HCT116 (cell line): ENCODE measurements at regions not wholly inside any gene's neighbourhood (a gene's known extent, or its start where the extent isn't known, plus 50 kb on each side); places are given as distances from the start of the nearest gene placed in this dataset.

Source experiments
- ATAC-seq: fragments of 200-7000 bp; cut with Tn5 transposase; 2 replicates; pipeline ENCODE4 v1.9.1; 2020; ENCODE audit warnings: mild to moderate bottlenecking, moderate library complexity
- BruUV-seq: library from RNA; stranded (reverse); fragments of 400-500 nt; replicated peaks from 2 replicates; lab custom pipeline; 2021; lab: Mats Ljungman, UMichigan
- CTCF ChIA-PET: fragments of 300-600 bp; sonication (Branson Sonifier 250); formaldehyde crosslinking; loops from one replicate; lab custom pipeline; 2021; ENCODE audit warnings: antibody characterized with exemption; lab: Charles Lee
- POLR2A ChIA-PET: fragments of 300-600, 350-600 bp; sonication (Branson Sonifier 250); formaldehyde crosslinking; loops from one replicate; lab custom pipeline; 2021; ENCODE audit warnings: antibody characterized with exemption; lab: Charles Lee
- RAD21 ChIA-PET, 2 experiments: fragments of 300-600 bp; sonication (Branson Sonifier 250); formaldehyde crosslinking; loops; one replicate each; lab custom pipeline; 2023; ENCODE audit warnings: low total read pairs in 2 of 2; ENCODE audit not compliant: uncharacterized antibody in 2 of 2, unreplicated experiment in 2 of 2, low non-redundant PET in 1 of 2; lab: Charles Lee
- DNase-seq: peaks from one replicate; pipeline ENCODE4 v3.0.0-alpha.2; 2010; ENCODE audit warnings: low read depth, low spot score
- H2AFZ ChIP-seq: fragments of 200-600 bp; shearing (Covaris generic), sonication (generic); 2 replicates; pipeline ENCODE4 v1.6.1; 2017; ENCODE audit warnings: low read depth, mixed run types, mixed read lengths, antibody characterized with exemption, low read length; ENCODE audit not compliant: poor library complexity, severe bottlenecking
- H3K27ac ChIP-seq: 2 replicates; pipeline ENCODE4 v1.5.1; 2012; ENCODE audit warnings: low read depth, low read length
- H3K27me3 ChIP-seq: fragments of 200-600 bp; sonication (generic); 2 replicates; pipeline ENCODE4 v1.6.1; 2016; ENCODE audit warnings: mixed run types, low read length, mixed read lengths; ENCODE audit not compliant: insufficient read depth
- H3K36me3 ChIP-seq, 2 experiments: fragments of 200-500 bp in 1 of 2; fragments of 200-600 bp in 1 of 2; sonication (Bioruptor generic) in 1 of 2; sonication (generic) in 1 of 2; 2 replicates each; pipeline versions ENCODE4 v1.5.1 to v1.6.1; 2014 to 2016; ENCODE audit warnings: low read length in 2 of 2, inconsistent platforms in 1 of 2, mixed read lengths in 1 of 2, mixed run types in 1 of 2; ENCODE audit not compliant: insufficient read depth in 2 of 2, control insufficient read depth in 1 of 2
- H3K4me1 ChIP-seq, 2 experiments: fragments of 200-600 bp in 1 of 2; sonication (generic) in 1 of 2; 2 replicates each; pipeline versions ENCODE4 v1.5.1 to v1.6.1; 2012 to 2017; ENCODE audit warnings: low read length in 2 of 2, inconsistent platforms in 1 of 2, mild to moderate bottlenecking in 1 of 2, mixed read lengths in 1 of 2, mixed run types in 1 of 2, moderate library complexity in 1 of 2; ENCODE audit not compliant: insufficient read depth in 2 of 2, control insufficient read depth in 1 of 2
- H3K4me2 ChIP-seq: fragments of 200-600 bp; sonication (generic); 2 replicates; pipeline ENCODE4 v1.6.1; 2017; ENCODE audit warnings: mixed run types, low read length, mixed read lengths
- H3K4me3 ChIP-seq, 2 experiments: fragments of 200-600 bp in 1 of 2; sonication (generic) in 1 of 2; replicated peaks in 1 of 2; 2 replicates each; pipeline ENCODE4 v1.5.1; 2011 to 2016; ENCODE audit warnings: low read length in 2 of 2, control low read depth in 1 of 2, low read depth in 1 of 2, mild to moderate bottlenecking in 1 of 2, mixed read lengths in 1 of 2, mixed run types in 1 of 2
- H3K79me2 ChIP-seq: fragments of 200-600 bp; sonication (generic); 2 replicates; pipeline ENCODE4 v1.6.1; 2017; ENCODE audit warnings: mild to moderate bottlenecking, mixed run types, low read length, moderate library complexity, mixed read lengths; ENCODE audit not compliant: insufficient read depth
- H3K9ac ChIP-seq: fragments of 200-600 bp; sonication (generic); 2 replicates; pipeline ENCODE4 v1.6.1; 2016; ENCODE audit warnings: low read length, mixed read lengths
- H3K9me2 ChIP-seq: fragments of 200-600 bp; sonication (generic), shearing (Covaris generic); 2 replicates; pipeline ENCODE4 v1.6.1; 2017; ENCODE audit warnings: mixed run types, mild to moderate bottlenecking, moderate library complexity; ENCODE audit not compliant: insufficient read depth
- H3K9me3 ChIP-seq, 2 experiments: fragments of 200-500 bp in 1 of 2; fragments of 200-600 bp in 1 of 2; sonication (Bioruptor generic) in 1 of 2; sonication (generic) in 1 of 2; 2 replicates each; pipeline ENCODE4 v1.6.1; 2014 to 2017; ENCODE audit warnings: low read length in 2 of 2, mixed read lengths in 2 of 2, inconsistent platforms in 1 of 2, low read depth in 1 of 2, mild to moderate bottlenecking in 1 of 2, mixed run types in 1 of 2, moderate library complexity in 1 of 2; ENCODE audit not compliant: control insufficient read depth in 1 of 2, insufficient read depth in 1 of 2
- H4K20me1 ChIP-seq: fragments of 200-600 bp; sonication (generic), shearing (Covaris generic); 2 replicates; pipeline ENCODE4 v1.6.1; 2017; ENCODE audit warnings: mixed run types, mild to moderate bottlenecking, moderate library complexity; ENCODE audit not compliant: insufficient read depth
- ATF3 ChIP-seq: IDR thresholded peaks from 2 replicates; pipeline ENCODE4 v1.6.1; 2012
- CBX3 ChIP-seq: IDR thresholded peaks from 2 replicates; pipeline ENCODE4 v1.6.1; 2012; ENCODE audit warnings: low read depth
- ELF1 ChIP-seq: IDR thresholded peaks from 2 replicates; pipeline ENCODE4 v1.6.1; 2012; ENCODE audit warnings: low read depth, borderline replicate concordance
- EZH2 ChIP-seq: fragments of 200-600 bp; sonication (generic); IDR thresholded peaks from 2 replicates; pipeline ENCODE4 v1.6.1; 2017; ENCODE audit warnings: antibody characterized with exemption, mixed run types
- EZH2phosphoT487 ChIP-seq: fragments of 200-600 bp; IDR thresholded peaks from 2 replicates; pipeline ENCODE4 v1.6.1; 2018; ENCODE audit warnings: antibody characterized with exemption, borderline replicate concordance
- FOSL1 ChIP-seq: IDR thresholded peaks from 2 replicates; pipeline ENCODE4 v1.6.1; 2012; ENCODE audit warnings: low read depth
- JUND ChIP-seq: IDR thresholded peaks from 2 replicates; pipeline ENCODE4 v1.6.1; 2012
- POLR2A ChIP-seq: IDR thresholded peaks from 2 replicates; pipeline ENCODE4 v1.7.0; 2011; ENCODE audit warnings: borderline replicate concordance; ENCODE audit not compliant: insufficient read depth, insufficient read length; ENCODE audit errors: extremely low read depth
- RAD21 ChIP-seq: IDR thresholded peaks from 2 replicates; pipeline ENCODE4 v1.6.1; 2012; ENCODE audit warnings: low read depth, mild to moderate bottlenecking
- SRF ChIP-seq: IDR thresholded peaks from 2 replicates; pipeline ENCODE4 v1.6.1; 2012; ENCODE audit warnings: low read depth
- YY1 ChIP-seq: IDR thresholded peaks from 2 replicates; pipeline ENCODE4 v1.6.1; 2011; ENCODE audit warnings: low read length, low read depth, moderate library complexity, mild to moderate bottlenecking; ENCODE audit not compliant: insufficient replicate concordance; ENCODE audit errors: extremely low read depth
- ZFX ChIP-seq: fragments of 450-650 bp; IDR thresholded peaks from 2 replicates; pipeline ENCODE4 v1.6.1; 2017
- ZNF274 ChIP-seq: fragments of 200-500 bp; sonication (Bioruptor generic); IDR thresholded peaks from 2 replicates; pipeline ENCODE4 v1.6.1; 2014; ENCODE audit warnings: mild to moderate bottlenecking, low read depth, low read length, inconsistent platforms
- intact Hi-C: fragments of 100-400 bp; cut with micrococcal nuclease; formaldehyde crosslinking; loops from 2 replicates; pipeline ENCODE4 v1.10.0; 2022
- TF ChIP-seq, protein P1 (sequence below): IDR thresholded peaks from 2 replicates; pipeline ENCODE4 v1.6.1; 2012; ENCODE audit warnings: low read depth
- TF ChIP-seq, protein P2 (sequence below), 3 experiments: fragments of 200-600 bp in 1 of 3; sonication (generic) in 1 of 3; IDR thresholded peaks in 2 of 3; conservative IDR thresholded peaks in 1 of 3; 2 replicates each; pipeline ENCODE4 v1.5.1; 2012 to 2017; ENCODE audit warnings: low read depth in 2 of 3, low read length in 2 of 3, antibody characterized with exemption in 1 of 3, borderline replicate concordance in 1 of 3, control low read depth in 1 of 3, mild to moderate bottlenecking in 1 of 3, mixed read lengths in 1 of 3, mixed run types in 1 of 3, moderate library complexity in 1 of 3; ENCODE audit not compliant: insufficient read depth in 1 of 3

DNA sequence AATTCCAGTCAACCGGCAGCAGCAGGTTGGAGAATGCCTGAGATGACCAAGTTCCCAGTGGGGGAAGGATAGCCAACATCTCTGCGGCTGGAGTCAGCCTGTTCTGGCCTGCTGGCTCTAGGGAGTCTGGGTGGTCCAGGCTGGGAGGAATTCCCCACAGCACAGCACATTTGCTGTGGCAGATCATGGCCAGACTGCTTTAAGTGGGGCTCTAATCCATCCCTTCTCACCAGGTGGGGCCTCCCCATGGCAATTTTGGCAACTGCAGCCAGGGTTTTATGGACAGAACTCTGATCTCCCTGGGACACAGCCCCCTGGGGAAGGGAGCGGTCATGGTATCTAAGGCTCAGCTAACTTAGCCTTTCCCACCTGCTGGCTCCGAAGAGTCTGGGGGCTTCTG lies 226.1 kb downstream of the DTWD2 start:
- intact Hi-C loops = no loop called here
- TF ChIP-seq JUND = no peak
- TF ChIP-seq POLR2A = no peak
- TF ChIP-seq FOSL1 = no peak
- no peak for TF ChIP-seq RAD21
- TF ChIP-seq YY1 = no peak
- TF ChIP-seq EZH2phosphoT487 = no peak
- no peak for TF ChIP-seq ZNF274
- TF ChIP-seq ZFX = no peak
- TF ChIP-seq SRF = no peak
- no peak for TF ChIP-seq ELF1
- TF ChIP-seq EZH2 = no peak
- TF ChIP-seq, protein P1, sequence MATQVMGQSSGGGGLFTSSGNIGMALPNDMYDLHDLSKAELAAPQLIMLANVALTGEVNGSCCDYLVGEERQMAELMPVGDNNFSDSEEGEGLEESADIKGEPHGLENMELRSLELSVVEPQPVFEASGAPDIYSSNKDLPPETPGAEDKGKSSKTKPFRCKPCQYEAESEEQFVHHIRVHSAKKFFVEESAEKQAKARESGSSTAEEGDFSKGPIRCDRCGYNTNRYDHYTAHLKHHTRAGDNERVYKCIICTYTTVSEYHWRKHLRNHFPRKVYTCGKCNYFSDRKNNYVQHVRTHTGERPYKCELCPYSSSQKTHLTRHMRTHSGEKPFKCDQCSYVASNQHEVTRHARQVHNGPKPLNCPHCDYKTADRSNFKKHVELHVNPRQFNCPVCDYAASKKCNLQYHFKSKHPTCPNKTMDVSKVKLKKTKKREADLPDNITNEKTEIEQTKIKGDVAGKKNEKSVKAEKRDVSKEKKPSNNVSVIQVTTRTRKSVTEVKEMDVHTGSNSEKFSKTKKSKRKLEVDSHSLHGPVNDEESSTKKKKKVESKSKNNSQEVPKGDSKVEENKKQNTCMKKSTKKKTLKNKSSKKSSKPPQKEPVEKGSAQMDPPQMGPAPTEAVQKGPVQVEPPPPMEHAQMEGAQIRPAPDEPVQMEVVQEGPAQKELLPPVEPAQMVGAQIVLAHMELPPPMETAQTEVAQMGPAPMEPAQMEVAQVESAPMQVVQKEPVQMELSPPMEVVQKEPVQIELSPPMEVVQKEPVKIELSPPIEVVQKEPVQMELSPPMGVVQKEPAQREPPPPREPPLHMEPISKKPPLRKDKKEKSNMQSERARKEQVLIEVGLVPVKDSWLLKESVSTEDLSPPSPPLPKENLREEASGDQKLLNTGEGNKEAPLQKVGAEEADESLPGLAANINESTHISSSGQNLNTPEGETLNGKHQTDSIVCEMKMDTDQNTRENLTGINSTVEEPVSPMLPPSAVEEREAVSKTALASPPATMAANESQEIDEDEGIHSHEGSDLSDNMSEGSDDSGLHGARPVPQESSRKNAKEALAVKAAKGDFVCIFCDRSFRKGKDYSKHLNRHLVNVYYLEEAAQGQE = no peak
- no peak for TF ChIP-seq CBX3
- TF ChIP-seq, protein P2, sequence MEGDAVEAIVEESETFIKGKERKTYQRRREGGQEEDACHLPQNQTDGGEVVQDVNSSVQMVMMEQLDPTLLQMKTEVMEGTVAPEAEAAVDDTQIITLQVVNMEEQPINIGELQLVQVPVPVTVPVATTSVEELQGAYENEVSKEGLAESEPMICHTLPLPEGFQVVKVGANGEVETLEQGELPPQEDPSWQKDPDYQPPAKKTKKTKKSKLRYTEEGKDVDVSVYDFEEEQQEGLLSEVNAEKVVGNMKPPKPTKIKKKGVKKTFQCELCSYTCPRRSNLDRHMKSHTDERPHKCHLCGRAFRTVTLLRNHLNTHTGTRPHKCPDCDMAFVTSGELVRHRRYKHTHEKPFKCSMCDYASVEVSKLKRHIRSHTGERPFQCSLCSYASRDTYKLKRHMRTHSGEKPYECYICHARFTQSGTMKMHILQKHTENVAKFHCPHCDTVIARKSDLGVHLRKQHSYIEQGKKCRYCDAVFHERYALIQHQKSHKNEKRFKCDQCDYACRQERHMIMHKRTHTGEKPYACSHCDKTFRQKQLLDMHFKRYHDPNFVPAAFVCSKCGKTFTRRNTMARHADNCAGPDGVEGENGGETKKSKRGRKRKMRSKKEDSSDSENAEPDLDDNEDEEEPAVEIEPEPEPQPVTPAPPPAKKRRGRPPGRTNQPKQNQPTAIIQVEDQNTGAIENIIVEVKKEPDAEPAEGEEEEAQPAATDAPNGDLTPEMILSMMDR (IDR thresholded peaks at IDR 0.05 in 2 of 3, conservative IDR thresholded peaks at IDR 0.05 in 1 of 3; ENCODE audit: borderline replicate concordance in 1 of 3, insufficient read depth in 1 of 3, low read depth in 2 of 3, low read length in 2 of 3) = no peak
- TF ChIP-seq ATF3 = no peak
- TF ChIP-seq, all 23 proteins: peak for 0
- POLR2A ChIA-PET = no interaction called here

More for the DNA sequence above, 226.1 kb downstream of the DTWD2 start:
- Histone ChIP-seq H3K79me2 (no peaks in the 10 kb centered on the region), H3K27me3 (no peaks in the 10 kb centered on the region), H2AFZ (no peak overlapping the region), H3K9me2 (no peaks in the 10 kb centered on the region), H4K20me1 (no peaks in the 10 kb centered on the region), H3K4me2 (no peak overlapping the region), H3K9ac (no peak overlapping the region), H3K27ac (no peak overlapping the region), H3K4me1 (no peaks in the 10 kb centered on the region), H3K4me3 (no peak overlapping the region), H3K9me3 (no peaks in the 10 kb centered on the region), H3K36me3 (no peaks in the 10 kb centered on the region)
- RAD21 ChIA-PET = no interaction called here
- BruUV-seq = no TSS peak
- ATAC-seq = no peak
- CTCF ChIA-PET = no interaction called here
- DNase-seq = no peak
